PFSK-1 (cell line): ENCODE measurements at regions not wholly inside any gene's neighbourhood (a gene's known extent, or its start where the extent isn't known, plus 50 kb on each side); places are given as distances from the start of the nearest gene placed in this dataset.

ENCODE experiments used
- FOXP2 ChIP-seq: optimal IDR thresholded peaks from 2 replicates; pipeline ENCODE3; 2011; ENCODE audit warnings: borderline replicate concordance, control low read depth, inconsistent platforms; ENCODE audit not compliant: insufficient read depth; ENCODE audit errors: extremely low read length, extremely low read depth
- POLR2AphosphoS5 ChIP-seq: IDR thresholded peaks from 2 replicates; pipeline ENCODE4 v1.6.1; 2012; ENCODE audit warnings: low read depth, mild to moderate bottlenecking, control low read depth, low read length, moderate library complexity
- REST ChIP-seq, 2 experiments: IDR thresholded peaks; 2 replicates each; pipeline versions ENCODE4 v1.6.1 to v1.8.0; 2011 to 2012; ENCODE audit warnings: low read depth in 2 of 2, low read length in 2 of 2, control low read depth in 1 of 2, inconsistent platforms in 1 of 2, mild to moderate bottlenecking in 1 of 2, moderate library complexity in 1 of 2; ENCODE audit not compliant: insufficient read depth in 1 of 2
- SIN3A ChIP-seq: IDR thresholded peaks from 2 replicates; pipeline ENCODE4 v1.6.1; 2012; ENCODE audit warnings: mild to moderate bottlenecking, low read length, moderate library complexity, borderline replicate concordance; ENCODE audit not compliant: insufficient read depth
- TAF1 ChIP-seq: IDR thresholded peaks from 2 replicates; pipeline ENCODE4 v1.6.1; 2012; ENCODE audit warnings: low read length, control low read depth, borderline replicate concordance; ENCODE audit not compliant: insufficient read depth

- no peak for TF ChIP-seq FOXP2
- TF ChIP-seq SIN3A = no peak
- no peak for TF ChIP-seq REST (IDR thresholded peaks at IDR 0.05; ENCODE audit: insufficient read depth in 1 of 2, low read depth in 2 of 2, low read length in 2 of 2)
- TF ChIP-seq TAF1 = no peak
- TF ChIP-seq POLR2AphosphoS5 = no peak
Measured at GRCh38 chr12:80025638-80026037, 73.7 kb upstream of the OTOGL start.

- TF ChIP-seq SIN3A (no peak), REST (IDR thresholded peaks at IDR 0.05; ENCODE audit: insufficient read depth in 1 of 2, low read depth in 2 of 2, low read length in 2 of 2) (no peak), POLR2AphosphoS5 (no peak), TAF1 (no peak), FOXP2 (no peak)
Measured at GRCh38 chr12:80019691-80020090, 79.6 kb upstream of the OTOGL start.

DNA sequence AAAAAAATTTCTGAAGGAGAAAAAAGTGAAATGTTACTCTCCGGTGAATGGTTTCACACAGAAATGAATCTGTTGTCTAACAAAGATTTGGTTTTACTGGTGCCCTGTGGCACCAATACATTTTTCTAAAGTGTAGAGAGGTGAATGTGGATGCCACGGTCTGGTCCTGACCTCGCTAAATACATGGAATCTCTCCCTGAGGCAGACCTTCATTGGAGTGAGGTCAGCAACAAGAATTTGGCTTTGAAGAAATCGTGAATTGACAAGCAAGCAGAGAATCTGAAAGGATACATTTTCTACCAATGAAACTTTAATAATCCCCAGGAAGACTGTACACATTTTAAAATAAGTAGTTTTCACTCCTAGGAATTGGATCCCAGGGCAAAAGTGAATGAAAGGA, 81.2 kb upstream of the OTOGL start:
- TF ChIP-seq REST (IDR thresholded peaks at IDR 0.05; ENCODE audit: insufficient read depth in 1 of 2, low read depth in 2 of 2, low read length in 2 of 2) (no peak), FOXP2 (no peak), POLR2AphosphoS5 (no peak), SIN3A (no peak), TAF1 (no peak)

GRCh38 chr12:80017261-80017870, 82.0 kb upstream of the OTOGL start:
- no peak for TF ChIP-seq FOXP2
- TF ChIP-seq POLR2AphosphoS5 = no peak

- no peak for TF ChIP-seq POLR2AphosphoS5
Measured at GRCh38 chr12:80016684-80017083, 81.8 kb upstream of the PPP1R12A start.

GRCh38 chr12:80015660-80016059, 80.8 kb upstream of the PPP1R12A start:
- TF ChIP-seq TAF1 = no peak
- no peak for TF ChIP-seq FOXP2
- TF ChIP-seq SIN3A = no peak
- TF ChIP-seq REST (IDR thresholded peaks at IDR 0.05; ENCODE audit: insufficient read depth in 1 of 2, low read depth in 2 of 2, low read length in 2 of 2) = no peak
- no peak for TF ChIP-seq POLR2AphosphoS5
